ENCODE measurements at regions not wholly inside any gene's neighbourhood (a gene's known extent, or its start where the extent isn't known, plus 50 kb on each side); places are given as distances from the start of the nearest gene placed in this dataset.
A peak's percentile ranks its signal among the peaks of the same experiment; 100 is the strongest.

- H3K36me3 ChIP-seq (ENCODE audit: control insufficient read depth, insufficient read depth, low read length), result no peaks in the 10 kb centered on the region
- no peak overlapping the region for H3K27ac ChIP-seq (ENCODE audit: low read length)
- no peaks in the 10 kb centered on the region for H3K27me3 ChIP-seq (ENCODE audit: control insufficient read depth, insufficient read depth, low read length)
- no peaks in the 10 kb centered on the region for H3K4me1 ChIP-seq (ENCODE audit: control insufficient read depth, insufficient read depth, low read length)
- peak; percentile 23 for DNase-seq
- H3K9me3 ChIP-seq (replicated peaks; ENCODE audit: control insufficient read depth, low read depth, low read length), result no peaks in the 10 kb centered on the region
- 100% methylated on average over 1 of the region's 5 CpGs for WGBS (ENCODE audit: insufficient coverage)
- H3K4me3 ChIP-seq (ENCODE audit: low read length), result no peak overlapping the region
These were observed 678.8 kb downstream of the KCNJ3 start for GRCh38 chr2:155377266-155377680.

- H3K27me3 ChIP-seq (ENCODE audit: control insufficient read depth, insufficient read depth, low read length), result no peaks in the 10 kb centered on the region
These were observed 674.5 kb downstream of the KCNJ3 start for GRCh38 chr2:155372969-155373368.

GRCh38 chr2:155368934-155369333 lies 670.4 kb downstream of the KCNJ3 start:
- peak; percentile 3 for DNase-seq
- H3K9me3 ChIP-seq (replicated peaks; ENCODE audit: control insufficient read depth, low read depth, low read length), result no peaks in the 10 kb centered on the region
- H3K36me3 ChIP-seq (ENCODE audit: control insufficient read depth, insufficient read depth, low read length), result no peaks in the 10 kb centered on the region
- no peak overlapping the region for H3K4me3 ChIP-seq (ENCODE audit: low read length)
- H3K27ac ChIP-seq (ENCODE audit: low read length), result no peak overlapping the region
- H3K27me3 ChIP-seq (ENCODE audit: control insufficient read depth, insufficient read depth, low read length), result no peaks in the 10 kb centered on the region
- no peaks in the 10 kb centered on the region for H3K4me1 ChIP-seq (ENCODE audit: control insufficient read depth, insufficient read depth, low read length)
- no CpG with 5 or more reads among the region's 1 CpG for WGBS (ENCODE audit: insufficient coverage)

More at GRCh38 chr2:155372969-155373368, 674.5 kb downstream of the KCNJ3 start:
- no CpG with 5 or more reads among the region's 2 CpGs for WGBS (ENCODE audit: insufficient coverage)
- H3K9me3 ChIP-seq (replicated peaks; ENCODE audit: control insufficient read depth, low read depth, low read length), result no peaks in the 10 kb centered on the region
- H3K27ac ChIP-seq (ENCODE audit: low read length), result no peak overlapping the region
- H3K36me3 ChIP-seq (ENCODE audit: control insufficient read depth, insufficient read depth, low read length), result no peaks in the 10 kb centered on the region
- no peak overlapping the region for H3K4me3 ChIP-seq (ENCODE audit: low read length)
- peak; percentile 32 for DNase-seq
- no peaks in the 10 kb centered on the region for H3K4me1 ChIP-seq (ENCODE audit: control insufficient read depth, insufficient read depth, low read length)

GRCh38 chr2:155364766-155365165 lies 666.3 kb downstream of the KCNJ3 start:
- Histone ChIP-seq H3K36me3 (ENCODE audit: control insufficient read depth, insufficient read depth, low read length) (no peaks in the 10 kb centered on the region), H3K27me3 (ENCODE audit: control insufficient read depth, insufficient read depth, low read length) (no peaks in the 10 kb centered on the region), H3K9me3 (replicated peaks; ENCODE audit: control insufficient read depth, low read depth, low read length) (no peaks in the 10 kb centered on the region), H3K4me1 (ENCODE audit: control insufficient read depth, insufficient read depth, low read length) (no peaks in the 10 kb centered on the region), H3K4me3 (ENCODE audit: low read length) (no peak overlapping the region), H3K27ac (ENCODE audit: low read length) (no peak overlapping the region)
- no peak for DNase-seq
- WGBS (ENCODE audit: insufficient coverage), result no CpG with 5 or more reads among the region's 3 CpGs

- no peaks in the 10 kb centered on the region for H3K4me1 ChIP-seq (ENCODE audit: control insufficient read depth, insufficient read depth, low read length)
- H3K36me3 ChIP-seq (ENCODE audit: control insufficient read depth, insufficient read depth, low read length), result no peaks in the 10 kb centered on the region
- 93% methylated on average over 6 of the region's 8 CpGs for WGBS (ENCODE audit: insufficient coverage)
- no peak overlapping the region for H3K27ac ChIP-seq (ENCODE audit: low read length)
- H3K4me3 ChIP-seq (ENCODE audit: low read length), result no peak overlapping the region
- peaks cover 2% of the 10 kb centered on the region for H3K9me3 ChIP-seq (replicated peaks; ENCODE audit: control insufficient read depth, low read depth, low read length)
- no peaks in the 10 kb centered on the region for H3K27me3 ChIP-seq (ENCODE audit: control insufficient read depth, insufficient read depth, low read length)
- no peak for DNase-seq
These were observed 664.9 kb downstream of the KCNJ3 start for GRCh38 chr2:155363349-155363888.

- no peak overlapping the region for H3K27ac ChIP-seq (ENCODE audit: low read length)
- WGBS (ENCODE audit: insufficient coverage), result 91% methylated on average over 1 of the region's 1 CpG
- H3K27me3 ChIP-seq (ENCODE audit: control insufficient read depth, insufficient read depth, low read length), result no peaks in the 10 kb centered on the region
- peaks cover 4% of the 10 kb centered on the region for H3K9me3 ChIP-seq (replicated peaks; ENCODE audit: control insufficient read depth, low read depth, low read length)
- no peaks in the 10 kb centered on the region for H3K36me3 ChIP-seq (ENCODE audit: control insufficient read depth, insufficient read depth, low read length)
- no peaks in the 10 kb centered on the region for H3K4me1 ChIP-seq (ENCODE audit: control insufficient read depth, insufficient read depth, low read length)
- H3K4me3 ChIP-seq (ENCODE audit: low read length), result no peak overlapping the region
- DNase-seq, result no peak
These were observed 658.7 kb downstream of the KCNJ3 start for GRCh38 chr2:155357172-155357571.

- DNase-seq, result no peak
- WGBS (ENCODE audit: insufficient coverage), result no CpG with 5 or more reads among the region's 1 CpG
- H3K4me1 ChIP-seq (ENCODE audit: control insufficient read depth, insufficient read depth, low read length), result no peaks in the 10 kb centered on the region
- no peaks in the 10 kb centered on the region for H3K27me3 ChIP-seq (ENCODE audit: control insufficient read depth, insufficient read depth, low read length)
- no peak overlapping the region for H3K27ac ChIP-seq (ENCODE audit: low read length)
- no peak overlapping the region for H3K4me3 ChIP-seq (ENCODE audit: low read length)
- peaks cover 4% of the 10 kb centered on the region for H3K9me3 ChIP-seq (replicated peaks; ENCODE audit: control insufficient read depth, low read depth, low read length)
- H3K36me3 ChIP-seq (ENCODE audit: control insufficient read depth, insufficient read depth, low read length), result no peaks in the 10 kb centered on the region
These were observed 657.8 kb downstream of the KCNJ3 start for GRCh38 chr2:155356250-155356649.

- H3K36me3 ChIP-seq (ENCODE audit: control insufficient read depth, insufficient read depth, low read length), result no peaks in the 10 kb centered on the region
- DNase-seq, result no peak
These were observed 652.5 kb downstream of the KCNJ3 start for GRCh38 chr2:155350783-155351580.

GRCh38 chr2:155332016-155332415 lies 633.5 kb downstream of the KCNJ3 start:
- DNase-seq, result peak; percentile 11
- Histone ChIP-seq H3K27me3 (ENCODE audit: control insufficient read depth, insufficient read depth, low read length) (no peaks in the 10 kb centered on the region), H3K4me3 (ENCODE audit: low read length) (no peak overlapping the region), H3K36me3 (ENCODE audit: control insufficient read depth, insufficient read depth, low read length) (no peaks in the 10 kb centered on the region), H3K4me1 (ENCODE audit: control insufficient read depth, insufficient read depth, low read length) (no peaks in the 10 kb centered on the region), H3K27ac (ENCODE audit: low read length) (no peak overlapping the region), H3K9me3 (replicated peaks; ENCODE audit: control insufficient read depth, low read depth, low read length) (no peaks in the 10 kb centered on the region)
- no CpG with 5 or more reads among the region's 2 CpGs for WGBS (ENCODE audit: insufficient coverage)

More at GRCh38 chr2:155350783-155351580, 652.5 kb downstream of the KCNJ3 start:
- no peaks in the 10 kb centered on the region for H3K4me1 ChIP-seq (ENCODE audit: control insufficient read depth, insufficient read depth, low read length)
- H3K27ac ChIP-seq (ENCODE audit: low read length), result no peak overlapping the region
- WGBS (ENCODE audit: insufficient coverage), result 83% methylated on average over 9 of the region's 17 CpGs
- H3K9me3 ChIP-seq (replicated peaks; ENCODE audit: control insufficient read depth, low read depth, low read length), result no peaks in the 10 kb centered on the region
- H3K4me3 ChIP-seq (ENCODE audit: low read length), result no peak overlapping the region
- no peaks in the 10 kb centered on the region for H3K27me3 ChIP-seq (ENCODE audit: control insufficient read depth, insufficient read depth, low read length)

GRCh38 chr2:155320236-155320635 lies 621.7 kb downstream of the KCNJ3 start:
- no peak for DNase-seq
- Histone ChIP-seq H3K27me3 (ENCODE audit: control insufficient read depth, insufficient read depth, low read length) (no peaks in the 10 kb centered on the region), H3K4me1 (ENCODE audit: control insufficient read depth, insufficient read depth, low read length) (no peaks in the 10 kb centered on the region), H3K27ac (ENCODE audit: low read length) (no peak overlapping the region), H3K4me3 (ENCODE audit: low read length) (no peak overlapping the region), H3K9me3 (replicated peaks; ENCODE audit: control insufficient read depth, low read depth, low read length) (no peaks in the 10 kb centered on the region), H3K36me3 (ENCODE audit: control insufficient read depth, insufficient read depth, low read length) (no peaks in the 10 kb centered on the region)
- WGBS (ENCODE audit: insufficient coverage), result no CpG with 5 or more reads among the region's 1 CpG
